Stomach (tissue), 4 donors: ENCODE measurements at regions not wholly inside any gene's neighbourhood (a gene's known extent, or its start where the extent isn't known, plus 50 kb on each side); places are given as distances from the start of the nearest gene placed in this dataset.

Experiments used
- POLR2A ChIP-seq, 4 donors: fragments of 450-650 bp; IDR thresholded peaks; one replicate each; pipeline ENCODE4 v1.6.1; 2016; ENCODE audit warnings: antibody characterized with exemption in 4 of 4, control low read depth in 2 of 4, mild to moderate bottlenecking in 1 of 4, moderate library complexity in 1 of 4
- POLR2AphosphoS5 ChIP-seq, 3 donors: sonication (generic); formaldehyde crosslinking; IDR thresholded peaks; one replicate each; pipeline ENCODE4 v1.6.1; 2016; ENCODE audit warnings: antibody characterized with exemption in 3 of 3
- TF ChIP-seq, protein P1 (sequence below), 7 experiments: fragments of 450-650 bp in 4 of 7; fragments of 200-600 bp in 3 of 7; sonication (generic) in 3 of 7; IDR thresholded peaks; one replicate each; pipeline ENCODE4 v1.5.1; 2016 to 2019; ENCODE audit warnings: antibody characterized with exemption in 7 of 7, control low read depth in 2 of 7, mild to moderate bottlenecking in 1 of 7

DNA sequence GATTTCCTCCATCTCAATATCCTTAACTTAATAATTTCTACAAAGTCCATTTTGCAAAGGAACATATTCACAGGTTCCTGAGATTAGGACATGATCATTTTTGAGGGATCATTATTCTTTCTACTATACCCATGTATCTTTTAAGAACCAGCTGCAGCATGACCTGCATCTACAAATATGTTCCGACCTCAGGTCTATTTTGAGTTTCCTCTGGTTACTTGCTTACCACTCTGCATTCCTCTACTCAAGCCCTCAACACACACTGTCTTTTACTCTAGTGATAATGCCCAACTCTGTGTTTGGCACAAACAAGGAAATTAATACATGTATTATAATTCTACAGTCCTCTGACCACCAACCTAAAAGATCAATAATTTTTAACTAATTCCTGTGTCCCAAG, 386.1 kb downstream of the DNAH5 start:
- TF ChIP-seq POLR2A (IDR thresholded peaks at IDR 0.05) (no peak), POLR2AphosphoS5 (IDR thresholded peaks at IDR 0.05) (no peak)
- TF ChIP-seq, protein P1, sequence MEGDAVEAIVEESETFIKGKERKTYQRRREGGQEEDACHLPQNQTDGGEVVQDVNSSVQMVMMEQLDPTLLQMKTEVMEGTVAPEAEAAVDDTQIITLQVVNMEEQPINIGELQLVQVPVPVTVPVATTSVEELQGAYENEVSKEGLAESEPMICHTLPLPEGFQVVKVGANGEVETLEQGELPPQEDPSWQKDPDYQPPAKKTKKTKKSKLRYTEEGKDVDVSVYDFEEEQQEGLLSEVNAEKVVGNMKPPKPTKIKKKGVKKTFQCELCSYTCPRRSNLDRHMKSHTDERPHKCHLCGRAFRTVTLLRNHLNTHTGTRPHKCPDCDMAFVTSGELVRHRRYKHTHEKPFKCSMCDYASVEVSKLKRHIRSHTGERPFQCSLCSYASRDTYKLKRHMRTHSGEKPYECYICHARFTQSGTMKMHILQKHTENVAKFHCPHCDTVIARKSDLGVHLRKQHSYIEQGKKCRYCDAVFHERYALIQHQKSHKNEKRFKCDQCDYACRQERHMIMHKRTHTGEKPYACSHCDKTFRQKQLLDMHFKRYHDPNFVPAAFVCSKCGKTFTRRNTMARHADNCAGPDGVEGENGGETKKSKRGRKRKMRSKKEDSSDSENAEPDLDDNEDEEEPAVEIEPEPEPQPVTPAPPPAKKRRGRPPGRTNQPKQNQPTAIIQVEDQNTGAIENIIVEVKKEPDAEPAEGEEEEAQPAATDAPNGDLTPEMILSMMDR (IDR thresholded peaks at IDR 0.05): no peak
